Adrenal gland (tissue), 5 donors: ENCODE measurements at regions not wholly inside any gene's neighbourhood (a gene's known extent, or its start where the extent isn't known, plus 50 kb on each side); places are given as distances from the start of the nearest gene placed in this dataset.

Experiments used
- POLR2A ChIP-seq, 2 donors: fragments of 450-650 bp; IDR thresholded peaks; one replicate each; pipeline ENCODE4 v1.6.1; 2017; ENCODE audit warnings: antibody characterized with exemption in 2 of 2, mild to moderate bottlenecking in 2 of 2, moderate library complexity in 1 of 2
- TF ChIP-seq, protein P1 (sequence below), 6 experiments: fragments of 450-650 bp in 4 of 6; fragments of 200-600 bp in 2 of 6; sonication (generic) in 1 of 6; IDR thresholded peaks; 1 replicate in 5 of 6; 2 replicates in 1 of 6; pipeline versions ENCODE4 v1.5.1 to v1.8.0; 2016 to 2021; ENCODE audit warnings: antibody characterized with exemption in 6 of 6, mild to moderate bottlenecking in 2 of 6, moderate library complexity in 1 of 6
- donor health status: DM: no; HTN: no; CAD: no.

DNA sequence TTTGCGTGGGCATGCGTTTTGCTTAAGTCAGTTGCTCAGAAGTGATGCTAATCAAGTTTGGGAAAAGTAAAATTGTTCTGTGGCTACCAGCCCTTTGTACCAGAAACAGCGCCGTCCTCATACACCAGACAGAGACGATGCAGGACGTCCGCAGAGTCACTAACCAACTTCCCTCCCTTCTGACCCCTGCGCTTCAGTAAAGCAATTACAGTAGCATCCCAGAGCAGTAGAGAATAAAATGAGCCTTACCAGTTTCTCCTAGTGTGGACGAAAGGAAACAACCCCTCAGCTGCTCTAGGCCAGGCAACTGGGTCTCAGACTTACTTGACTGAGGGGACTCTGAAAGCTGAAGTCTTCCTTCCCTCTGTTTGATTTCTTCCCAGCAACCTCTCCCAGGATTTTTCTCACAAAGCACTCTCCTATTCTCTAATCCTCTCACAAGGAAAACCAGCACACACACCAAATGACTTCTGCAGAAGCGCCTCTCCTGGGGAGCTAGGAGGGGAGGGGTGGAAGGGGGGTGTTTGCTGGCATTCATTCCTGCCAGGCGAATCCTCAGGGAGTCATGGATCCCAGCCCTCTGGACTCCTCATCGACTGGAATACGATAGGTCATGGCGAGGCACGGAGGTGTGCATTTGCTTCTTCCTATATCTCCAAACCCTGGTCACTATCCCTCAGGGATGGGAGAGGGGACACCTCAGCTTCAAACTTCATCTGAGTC lies 56.0 kb upstream of the MID1 start:
- TF ChIP-seq, protein P1, sequence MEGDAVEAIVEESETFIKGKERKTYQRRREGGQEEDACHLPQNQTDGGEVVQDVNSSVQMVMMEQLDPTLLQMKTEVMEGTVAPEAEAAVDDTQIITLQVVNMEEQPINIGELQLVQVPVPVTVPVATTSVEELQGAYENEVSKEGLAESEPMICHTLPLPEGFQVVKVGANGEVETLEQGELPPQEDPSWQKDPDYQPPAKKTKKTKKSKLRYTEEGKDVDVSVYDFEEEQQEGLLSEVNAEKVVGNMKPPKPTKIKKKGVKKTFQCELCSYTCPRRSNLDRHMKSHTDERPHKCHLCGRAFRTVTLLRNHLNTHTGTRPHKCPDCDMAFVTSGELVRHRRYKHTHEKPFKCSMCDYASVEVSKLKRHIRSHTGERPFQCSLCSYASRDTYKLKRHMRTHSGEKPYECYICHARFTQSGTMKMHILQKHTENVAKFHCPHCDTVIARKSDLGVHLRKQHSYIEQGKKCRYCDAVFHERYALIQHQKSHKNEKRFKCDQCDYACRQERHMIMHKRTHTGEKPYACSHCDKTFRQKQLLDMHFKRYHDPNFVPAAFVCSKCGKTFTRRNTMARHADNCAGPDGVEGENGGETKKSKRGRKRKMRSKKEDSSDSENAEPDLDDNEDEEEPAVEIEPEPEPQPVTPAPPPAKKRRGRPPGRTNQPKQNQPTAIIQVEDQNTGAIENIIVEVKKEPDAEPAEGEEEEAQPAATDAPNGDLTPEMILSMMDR (IDR thresholded peaks at IDR 0.05), result no peak
- TF ChIP-seq POLR2A (IDR thresholded peaks at IDR 0.05), result no peak
